ENCODE measurements at regions not wholly inside any gene's neighbourhood (a gene's known extent, or its start where the extent isn't known, plus 50 kb on each side); places are given as distances from the start of the nearest gene placed in this dataset.

DNA sequence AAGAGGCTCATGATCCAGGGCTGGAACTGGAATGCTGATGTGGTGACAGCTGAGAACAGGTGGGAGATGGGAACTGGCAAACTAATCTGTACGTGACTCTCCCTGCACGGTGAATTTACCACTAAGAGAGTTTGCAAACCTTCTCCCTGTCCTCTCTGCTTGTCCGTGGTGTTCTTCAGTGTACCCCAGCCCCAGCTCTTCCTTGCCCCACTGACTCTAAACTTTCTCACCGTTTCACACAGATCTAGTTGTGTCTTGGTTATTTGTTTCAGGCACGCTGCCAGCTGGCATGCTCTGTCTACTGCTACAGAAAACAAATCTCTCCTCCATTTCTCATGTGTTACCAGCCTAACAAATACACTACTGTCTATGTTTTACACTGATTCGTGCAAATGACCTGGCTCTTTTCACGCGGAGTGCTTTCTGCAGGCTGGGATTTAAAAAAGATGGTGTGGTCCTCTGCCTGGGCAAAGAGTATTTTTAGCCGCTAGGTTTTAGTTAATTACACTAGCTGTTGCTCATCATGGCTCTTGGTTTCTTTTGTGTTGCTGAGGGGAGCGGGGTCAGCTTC, 192.7 kb upstream of the LRIG1 start:
- no peaks in the 10 kb centered on the region for H3K36me3 ChIP-seq (ENCODE audit: control insufficient read depth in 2 of 2, insufficient read depth in 2 of 2, low read length in 1 of 2)
- intact Hi-C loops (cut with micrococcal nuclease; ENCODE audit: unreplicated experiment) (no loop called here), in situ Hi-C loops (cut with MboI) (no loop called here)
- H3K4me3 ChIP-seq = no peak overlapping the region
- SMC1A ChIA-PET (ENCODE audit: uncharacterized antibody, unreplicated experiment) = interaction anchor here (0.6 kb wide), 1 partner anchor 78 kb away, joined by 4 read pairs; no protein-coding TSS in a partner anchor
- POLR2A ChIA-PET = no interaction called here
- RAD21 ChIA-PET (ENCODE audit: unreplicated experiment) = no interaction called here
- H3K4me1 ChIP-seq (ENCODE audit: control insufficient read depth, insufficient read depth, low read length) = no peaks in the 10 kb centered on the region
- 37% methylated on average over 10 of the region's 10 CpGs for WGBS (ENCODE audit: insufficient coverage, insufficient replicate concordance, low lambda C conversion rate, missing lambda C conversion rate)
- H2AFZ ChIP-seq (ENCODE audit: control insufficient read depth, low read depth, low read length) = no peak overlapping the region
- H3K79me2 ChIP-seq (ENCODE audit: control insufficient read depth, insufficient read depth, low read length) = no peaks in the 10 kb centered on the region
- H3K27me3 ChIP-seq (replicated peaks in 1 of 2; ENCODE audit: control insufficient read depth in 2 of 2, insufficient read depth in 2 of 2, low read length in 1 of 2) = no peaks in the 10 kb centered on the region; a peak in 2 of 4 replicates
- H3K4me2 ChIP-seq (ENCODE audit: control insufficient read depth, insufficient read depth) = no peak overlapping the region
- no peak for ATAC-seq
- H3K27ac ChIP-seq (ENCODE audit: control insufficient read depth, insufficient read depth) = no peak overlapping the region
- no peak for DNase-seq (ENCODE audit: low read depth, low spot score)
- H4K20me1 ChIP-seq (ENCODE audit: control insufficient read depth, insufficient read depth) = no peaks in the 10 kb centered on the region
- BruUV-seq (replicated peaks) = no TSS peak
- no peak for FAIRE-seq
- no peak overlapping the region for H3K9ac ChIP-seq (ENCODE audit: control insufficient read depth, insufficient read depth, low read length)
- no peaks in the 10 kb centered on the region for H3K9me3 ChIP-seq (replicated peaks; ENCODE audit: control insufficient read depth, insufficient read depth, low read length)
- CTCF ChIA-PET = interaction anchor here (0.8 kb wide), 1 partner anchor 9 kb away, joined by 3 read pairs; no protein-coding TSS in a partner anchor
- TF ChIP-seq NKRF (conservative IDR thresholded peaks at IDR 0.05) (no peak), ZZZ3 (IDR thresholded peaks at IDR 0.05; ENCODE audit: control insufficient read depth, insufficient read length, low read depth) (no peak), POLR2A (IDR thresholded peaks at IDR 0.05; ENCODE audit: low read depth, low read length) (no peak), CBX3 (IDR thresholded peaks at IDR 0.05; ENCODE audit: borderline replicate concordance, low read depth) (no peak), SUPT20H (IDR thresholded peaks at IDR 0.05; ENCODE audit: borderline replicate concordance, control insufficient read depth, low read depth, low read length) (no peak), MTA3 (IDR thresholded peaks at IDR 0.05; ENCODE audit: borderline replicate concordance, low read length) (no peak), SREBF2 (IDR thresholded peaks at IDR 0.05; ENCODE audit: low read length) (no peak), ASH2L (IDR thresholded peaks at IDR 0.05; ENCODE audit: borderline replicate concordance, low read depth) (no peak), PAX8 (IDR thresholded peaks at IDR 0.05) (no peak), BHLHE40 (IDR thresholded peaks at IDR 0.05; ENCODE audit: borderline replicate concordance in 1 of 2, low read depth in 2 of 2, low read length in 1 of 2) (no peak)
- TF ChIP-seq, protein P1, sequence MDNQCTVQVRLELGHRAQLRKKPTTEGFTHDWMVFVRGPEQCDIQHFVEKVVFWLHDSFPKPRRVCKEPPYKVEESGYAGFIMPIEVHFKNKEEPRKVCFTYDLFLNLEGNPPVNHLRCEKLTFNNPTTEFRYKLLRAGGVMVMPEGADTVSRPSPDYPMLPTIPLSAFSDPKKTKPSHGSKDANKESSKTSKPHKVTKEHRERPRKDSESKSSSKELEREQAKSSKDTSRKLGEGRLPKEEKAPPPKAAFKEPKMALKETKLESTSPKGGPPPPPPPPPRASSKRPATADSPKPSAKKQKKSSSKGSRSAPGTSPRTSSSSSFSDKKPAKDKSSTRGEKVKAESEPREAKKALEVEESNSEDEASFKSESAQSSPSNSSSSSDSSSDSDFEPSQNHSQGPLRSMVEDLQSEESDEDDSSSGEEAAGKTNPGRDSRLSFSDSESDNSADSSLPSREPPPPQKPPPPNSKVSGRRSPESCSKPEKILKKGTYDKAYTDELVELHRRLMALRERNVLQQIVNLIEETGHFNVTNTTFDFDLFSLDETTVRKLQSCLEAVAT (IDR thresholded peaks at IDR 0.05) = no peak
- TF ChIP-seq, protein P2, sequence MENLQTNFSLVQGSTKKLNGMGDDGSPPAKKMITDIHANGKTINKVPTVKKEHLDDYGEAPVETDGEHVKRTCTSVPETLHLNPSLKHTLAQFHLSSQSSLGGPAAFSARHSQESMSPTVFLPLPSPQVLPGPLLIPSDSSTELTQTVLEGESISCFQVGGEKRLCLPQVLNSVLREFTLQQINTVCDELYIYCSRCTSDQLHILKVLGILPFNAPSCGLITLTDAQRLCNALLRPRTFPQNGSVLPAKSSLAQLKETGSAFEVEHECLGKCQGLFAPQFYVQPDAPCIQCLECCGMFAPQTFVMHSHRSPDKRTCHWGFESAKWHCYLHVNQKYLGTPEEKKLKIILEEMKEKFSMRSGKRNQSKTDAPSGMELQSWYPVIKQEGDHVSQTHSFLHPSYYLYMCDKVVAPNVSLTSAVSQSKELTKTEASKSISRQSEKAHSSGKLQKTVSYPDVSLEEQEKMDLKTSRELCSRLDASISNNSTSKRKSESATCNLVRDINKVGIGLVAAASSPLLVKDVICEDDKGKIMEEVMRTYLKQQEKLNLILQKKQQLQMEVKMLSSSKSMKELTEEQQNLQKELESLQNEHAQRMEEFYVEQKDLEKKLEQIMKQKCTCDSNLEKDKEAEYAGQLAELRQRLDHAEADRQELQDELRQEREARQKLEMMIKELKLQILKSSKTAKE (IDR thresholded peaks at IDR 0.05; ENCODE audit: low read depth, poor library complexity, severe bottlenecking) = no peak
- TF ChIP-seq, protein P3, sequence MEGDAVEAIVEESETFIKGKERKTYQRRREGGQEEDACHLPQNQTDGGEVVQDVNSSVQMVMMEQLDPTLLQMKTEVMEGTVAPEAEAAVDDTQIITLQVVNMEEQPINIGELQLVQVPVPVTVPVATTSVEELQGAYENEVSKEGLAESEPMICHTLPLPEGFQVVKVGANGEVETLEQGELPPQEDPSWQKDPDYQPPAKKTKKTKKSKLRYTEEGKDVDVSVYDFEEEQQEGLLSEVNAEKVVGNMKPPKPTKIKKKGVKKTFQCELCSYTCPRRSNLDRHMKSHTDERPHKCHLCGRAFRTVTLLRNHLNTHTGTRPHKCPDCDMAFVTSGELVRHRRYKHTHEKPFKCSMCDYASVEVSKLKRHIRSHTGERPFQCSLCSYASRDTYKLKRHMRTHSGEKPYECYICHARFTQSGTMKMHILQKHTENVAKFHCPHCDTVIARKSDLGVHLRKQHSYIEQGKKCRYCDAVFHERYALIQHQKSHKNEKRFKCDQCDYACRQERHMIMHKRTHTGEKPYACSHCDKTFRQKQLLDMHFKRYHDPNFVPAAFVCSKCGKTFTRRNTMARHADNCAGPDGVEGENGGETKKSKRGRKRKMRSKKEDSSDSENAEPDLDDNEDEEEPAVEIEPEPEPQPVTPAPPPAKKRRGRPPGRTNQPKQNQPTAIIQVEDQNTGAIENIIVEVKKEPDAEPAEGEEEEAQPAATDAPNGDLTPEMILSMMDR (IDR thresholded peaks at IDR 0.05 in 2 of 3, conservative IDR thresholded peaks at IDR 0.05 in 1 of 3; ENCODE audit: control insufficient read depth in 2 of 3, extremely low read depth in 1 of 3, insufficient read depth in 1 of 3, low read depth in 3 of 3, low read length in 3 of 3) = no peak

All from GM12878 (cell line).